OCI-LY1 (cell line): ENCODE measurements at regions not wholly inside any gene's neighbourhood (a gene's known extent, or its start where the extent isn't known, plus 50 kb on each side); places are given as distances from the start of the nearest gene placed in this dataset.

ENCODE experiments used
- EZH2 ChIP-seq: fragments of 200-600 bp; sonication (generic), shearing (Covaris generic); IDR thresholded peaks from 2 replicates; pipeline ENCODE4 v1.8.0; 2017; ENCODE audit warnings: borderline replicate concordance, mixed run types, mild to moderate bottlenecking, antibody characterized with exemption, low read length, moderate library complexity, mixed read lengths
- TF ChIP-seq, protein P1 (sequence below): fragments of 200-600 bp; sonication (generic), shearing (Covaris generic); IDR thresholded peaks from 2 replicates; pipeline ENCODE4 v1.5.1; 2017; ENCODE audit warnings: mild to moderate bottlenecking, antibody characterized with exemption, low read length, moderate library complexity, mixed read lengths

DNA sequence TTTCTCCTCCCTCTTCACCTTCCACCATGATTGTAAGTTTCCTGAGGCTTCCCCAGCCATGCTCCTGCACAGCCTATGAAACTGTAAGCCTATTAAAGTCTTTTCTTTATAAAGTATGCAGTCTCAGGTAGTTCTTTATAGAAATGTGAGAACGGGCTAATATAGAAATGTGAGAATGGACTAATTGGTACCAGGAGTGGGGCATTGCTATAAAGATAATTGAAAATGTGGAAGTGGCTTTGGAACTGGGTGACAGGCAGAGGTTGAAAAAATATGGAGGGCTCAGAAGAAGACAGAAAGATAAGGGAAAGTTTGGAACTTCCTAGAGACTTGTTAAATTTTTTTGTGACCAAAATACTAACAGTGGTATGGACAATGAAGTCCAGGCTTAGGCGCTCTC lies 959.3 kb downstream of the SH3BGRL start:
- TF ChIP-seq, protein P1, sequence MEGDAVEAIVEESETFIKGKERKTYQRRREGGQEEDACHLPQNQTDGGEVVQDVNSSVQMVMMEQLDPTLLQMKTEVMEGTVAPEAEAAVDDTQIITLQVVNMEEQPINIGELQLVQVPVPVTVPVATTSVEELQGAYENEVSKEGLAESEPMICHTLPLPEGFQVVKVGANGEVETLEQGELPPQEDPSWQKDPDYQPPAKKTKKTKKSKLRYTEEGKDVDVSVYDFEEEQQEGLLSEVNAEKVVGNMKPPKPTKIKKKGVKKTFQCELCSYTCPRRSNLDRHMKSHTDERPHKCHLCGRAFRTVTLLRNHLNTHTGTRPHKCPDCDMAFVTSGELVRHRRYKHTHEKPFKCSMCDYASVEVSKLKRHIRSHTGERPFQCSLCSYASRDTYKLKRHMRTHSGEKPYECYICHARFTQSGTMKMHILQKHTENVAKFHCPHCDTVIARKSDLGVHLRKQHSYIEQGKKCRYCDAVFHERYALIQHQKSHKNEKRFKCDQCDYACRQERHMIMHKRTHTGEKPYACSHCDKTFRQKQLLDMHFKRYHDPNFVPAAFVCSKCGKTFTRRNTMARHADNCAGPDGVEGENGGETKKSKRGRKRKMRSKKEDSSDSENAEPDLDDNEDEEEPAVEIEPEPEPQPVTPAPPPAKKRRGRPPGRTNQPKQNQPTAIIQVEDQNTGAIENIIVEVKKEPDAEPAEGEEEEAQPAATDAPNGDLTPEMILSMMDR, result no peak
- TF ChIP-seq EZH2, result no peak
